ENCODE measurements at regions not wholly inside any gene's neighbourhood (a gene's known extent, or its start where the extent isn't known, plus 50 kb on each side); places are given as distances from the start of the nearest gene placed in this dataset.

- TF ChIP-seq EZH2phosphoT487 (IDR thresholded peaks at IDR 0.05; ENCODE audit: low read depth) = no peak
- TF ChIP-seq CTCF (IDR thresholded peaks at IDR 0.05; ENCODE audit: low read depth, low read length) = no peak
Measured at GRCh38 chr5:171603591-171603990, 182.0 kb upstream of the SMIM23 start.
